ENCODE measurements at regions not wholly inside any gene's neighbourhood (a gene's known extent, or its start where the extent isn't known, plus 50 kb on each side); places are given as distances from the start of the nearest gene placed in this dataset.

GRCh38 chr15:39269821-39270220, 311.1 kb upstream of the THBS1 start:
- no peak for TF ChIP-seq CTCF (IDR thresholded peaks at IDR 0.05; ENCODE audit: low read depth, low read length, poor library complexity, severe bottlenecking)
- no peak for TF ChIP-seq EZH2phosphoT487 (IDR thresholded peaks at IDR 0.05; ENCODE audit: borderline replicate concordance, low read length)
